HCT116 (cell line): ENCODE measurements at regions not wholly inside any gene's neighbourhood (a gene's known extent, or its start where the extent isn't known, plus 50 kb on each side); places are given as distances from the start of the nearest gene placed in this dataset.

Source experiments
- ATAC-seq: fragments of 200-7000 bp; cut with Tn5 transposase; 2 replicates; pipeline ENCODE4 v1.9.1; 2020; ENCODE audit warnings: mild to moderate bottlenecking, moderate library complexity
- BruUV-seq: library from RNA; stranded (reverse); fragments of 400-500 nt; replicated peaks from 2 replicates; lab custom pipeline; 2021; lab: Mats Ljungman, UMichigan
- CTCF ChIA-PET: fragments of 300-600 bp; sonication (Branson Sonifier 250); formaldehyde crosslinking; loops from one replicate; lab custom pipeline; 2021; ENCODE audit warnings: antibody characterized with exemption; lab: Charles Lee
- POLR2A ChIA-PET: fragments of 300-600, 350-600 bp; sonication (Branson Sonifier 250); formaldehyde crosslinking; loops from one replicate; lab custom pipeline; 2021; ENCODE audit warnings: antibody characterized with exemption; lab: Charles Lee
- RAD21 ChIA-PET, 2 experiments: fragments of 300-600 bp; sonication (Branson Sonifier 250); formaldehyde crosslinking; loops; one replicate each; lab custom pipeline; 2023; ENCODE audit warnings: low total read pairs in 2 of 2; ENCODE audit not compliant: uncharacterized antibody in 2 of 2, unreplicated experiment in 2 of 2, low non-redundant PET in 1 of 2; lab: Charles Lee
- DNase-seq: peaks from one replicate; pipeline ENCODE4 v3.0.0-alpha.2; 2010; ENCODE audit warnings: low read depth, low spot score
- H2AFZ ChIP-seq: fragments of 200-600 bp; shearing (Covaris generic), sonication (generic); 2 replicates; pipeline ENCODE4 v1.6.1; 2017; ENCODE audit warnings: low read depth, mixed run types, mixed read lengths, antibody characterized with exemption, low read length; ENCODE audit not compliant: poor library complexity, severe bottlenecking
- H3K27ac ChIP-seq: 2 replicates; pipeline ENCODE4 v1.5.1; 2012; ENCODE audit warnings: low read depth, low read length
- H3K27me3 ChIP-seq: fragments of 200-600 bp; sonication (generic); 2 replicates; pipeline ENCODE4 v1.6.1; 2016; ENCODE audit warnings: mixed run types, low read length, mixed read lengths; ENCODE audit not compliant: insufficient read depth
- H3K36me3 ChIP-seq, 2 experiments: fragments of 200-500 bp in 1 of 2; fragments of 200-600 bp in 1 of 2; sonication (Bioruptor generic) in 1 of 2; sonication (generic) in 1 of 2; 2 replicates each; pipeline versions ENCODE4 v1.5.1 to v1.6.1; 2014 to 2016; ENCODE audit warnings: low read length in 2 of 2, inconsistent platforms in 1 of 2, mixed read lengths in 1 of 2, mixed run types in 1 of 2; ENCODE audit not compliant: insufficient read depth in 2 of 2, control insufficient read depth in 1 of 2
- H3K4me1 ChIP-seq, 2 experiments: fragments of 200-600 bp in 1 of 2; sonication (generic) in 1 of 2; 2 replicates each; pipeline versions ENCODE4 v1.5.1 to v1.6.1; 2012 to 2017; ENCODE audit warnings: low read length in 2 of 2, inconsistent platforms in 1 of 2, mild to moderate bottlenecking in 1 of 2, mixed read lengths in 1 of 2, mixed run types in 1 of 2, moderate library complexity in 1 of 2; ENCODE audit not compliant: insufficient read depth in 2 of 2, control insufficient read depth in 1 of 2
- H3K4me2 ChIP-seq: fragments of 200-600 bp; sonication (generic); 2 replicates; pipeline ENCODE4 v1.6.1; 2017; ENCODE audit warnings: mixed run types, low read length, mixed read lengths
- H3K4me3 ChIP-seq, 2 experiments: fragments of 200-600 bp in 1 of 2; sonication (generic) in 1 of 2; replicated peaks in 1 of 2; 2 replicates each; pipeline ENCODE4 v1.5.1; 2011 to 2016; ENCODE audit warnings: low read length in 2 of 2, control low read depth in 1 of 2, low read depth in 1 of 2, mild to moderate bottlenecking in 1 of 2, mixed read lengths in 1 of 2, mixed run types in 1 of 2
- H3K79me2 ChIP-seq: fragments of 200-600 bp; sonication (generic); 2 replicates; pipeline ENCODE4 v1.6.1; 2017; ENCODE audit warnings: mild to moderate bottlenecking, mixed run types, low read length, moderate library complexity, mixed read lengths; ENCODE audit not compliant: insufficient read depth
- H3K9ac ChIP-seq: fragments of 200-600 bp; sonication (generic); 2 replicates; pipeline ENCODE4 v1.6.1; 2016; ENCODE audit warnings: low read length, mixed read lengths
- H3K9me2 ChIP-seq: fragments of 200-600 bp; sonication (generic), shearing (Covaris generic); 2 replicates; pipeline ENCODE4 v1.6.1; 2017; ENCODE audit warnings: mixed run types, mild to moderate bottlenecking, moderate library complexity; ENCODE audit not compliant: insufficient read depth
- H3K9me3 ChIP-seq, 2 experiments: fragments of 200-500 bp in 1 of 2; fragments of 200-600 bp in 1 of 2; sonication (Bioruptor generic) in 1 of 2; sonication (generic) in 1 of 2; 2 replicates each; pipeline ENCODE4 v1.6.1; 2014 to 2017; ENCODE audit warnings: low read length in 2 of 2, mixed read lengths in 2 of 2, inconsistent platforms in 1 of 2, low read depth in 1 of 2, mild to moderate bottlenecking in 1 of 2, mixed run types in 1 of 2, moderate library complexity in 1 of 2; ENCODE audit not compliant: control insufficient read depth in 1 of 2, insufficient read depth in 1 of 2
- H4K20me1 ChIP-seq: fragments of 200-600 bp; sonication (generic), shearing (Covaris generic); 2 replicates; pipeline ENCODE4 v1.6.1; 2017; ENCODE audit warnings: mixed run types, mild to moderate bottlenecking, moderate library complexity; ENCODE audit not compliant: insufficient read depth
- CBX3 ChIP-seq: IDR thresholded peaks from 2 replicates; pipeline ENCODE4 v1.6.1; 2012; ENCODE audit warnings: low read depth
- CEBPB ChIP-seq: IDR thresholded peaks from 2 replicates; pipeline ENCODE4 v1.6.1; 2012; ENCODE audit warnings: low read depth
- EGR1 ChIP-seq: IDR thresholded peaks from 2 replicates; pipeline ENCODE4 v1.6.1; 2012; ENCODE audit warnings: low read depth
- ELF1 ChIP-seq: IDR thresholded peaks from 2 replicates; pipeline ENCODE4 v1.6.1; 2012; ENCODE audit warnings: low read depth, borderline replicate concordance
- JUND ChIP-seq: IDR thresholded peaks from 2 replicates; pipeline ENCODE4 v1.6.1; 2012
- POLR2A ChIP-seq: IDR thresholded peaks from 2 replicates; pipeline ENCODE4 v1.7.0; 2011; ENCODE audit warnings: borderline replicate concordance; ENCODE audit not compliant: insufficient read depth, insufficient read length; ENCODE audit errors: extremely low read depth
- RAD21 ChIP-seq: IDR thresholded peaks from 2 replicates; pipeline ENCODE4 v1.6.1; 2012; ENCODE audit warnings: low read depth, mild to moderate bottlenecking
- REST ChIP-seq: IDR thresholded peaks from 2 replicates; pipeline ENCODE4 v1.6.1; 2012; ENCODE audit warnings: low read depth
- SP1 ChIP-seq: IDR thresholded peaks from 2 replicates; pipeline ENCODE4 v1.6.1; 2012; ENCODE audit warnings: low read depth
- SRF ChIP-seq: IDR thresholded peaks from 2 replicates; pipeline ENCODE4 v1.6.1; 2012; ENCODE audit warnings: low read depth
- TCF7L2 ChIP-seq: IDR thresholded peaks from 2 replicates; pipeline ENCODE4 v1.7.0; 2011; ENCODE audit warnings: borderline replicate concordance, inconsistent platforms; ENCODE audit not compliant: insufficient read depth, insufficient read length; ENCODE audit errors: extremely low read depth
- YY1 ChIP-seq: IDR thresholded peaks from 2 replicates; pipeline ENCODE4 v1.6.1; 2011; ENCODE audit warnings: low read length, low read depth, moderate library complexity, mild to moderate bottlenecking; ENCODE audit not compliant: insufficient replicate concordance; ENCODE audit errors: extremely low read depth
- ZBTB33 ChIP-seq: IDR thresholded peaks from 2 replicates; pipeline ENCODE4 v1.6.1; 2011; ENCODE audit warnings: mild to moderate bottlenecking, low read length, moderate library complexity; ENCODE audit not compliant: insufficient replicate concordance; ENCODE audit errors: extremely low read depth
- ZFX ChIP-seq: fragments of 450-650 bp; IDR thresholded peaks from 2 replicates; pipeline ENCODE4 v1.6.1; 2017
- intact Hi-C: fragments of 100-400 bp; cut with micrococcal nuclease; formaldehyde crosslinking; loops from 2 replicates; pipeline ENCODE4 v1.10.0; 2022
- TF ChIP-seq, protein P1 (sequence below): IDR thresholded peaks from 2 replicates; pipeline ENCODE4 v1.6.1; 2012

DNA sequence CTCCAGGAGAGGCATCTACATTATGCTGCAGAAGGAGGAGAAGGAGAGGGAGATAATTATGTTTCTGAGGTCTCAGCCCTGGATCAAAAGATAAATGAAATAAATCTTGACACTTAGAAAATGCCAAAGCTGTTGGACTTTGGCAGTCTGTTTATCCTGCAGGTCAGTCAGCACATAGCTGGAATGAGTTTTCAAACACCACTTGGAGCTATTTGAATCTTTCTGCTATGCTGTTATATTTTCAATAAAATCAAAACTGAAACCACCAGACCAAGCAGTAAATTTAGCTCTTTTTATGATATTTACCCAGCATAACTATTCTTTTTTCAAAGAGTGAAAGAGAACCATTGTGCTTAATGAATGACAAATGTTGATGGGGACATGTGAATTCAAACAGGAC, 505.1 kb upstream of the ITGA1 start:
- Histone ChIP-seq H3K27me3 (no peaks in the 10 kb centered on the region), H2AFZ (no peak overlapping the region), H3K4me3 (no peak overlapping the region), H4K20me1 (no peaks in the 10 kb centered on the region), H3K27ac (no peak overlapping the region), H3K9me3 (no peaks in the 10 kb centered on the region; a peak in 1 of 4 replicates), H3K4me1 (no peaks in the 10 kb centered on the region), H3K36me3 (no peaks in the 10 kb centered on the region), H3K9ac (no peak overlapping the region), H3K79me2 (no peaks in the 10 kb centered on the region), H3K9me2 (no peaks in the 10 kb centered on the region), H3K4me2 (no peak overlapping the region)
- ATAC-seq (no peak), DNase-seq (no peak)
- intact Hi-C loops = no loop called here
- RAD21 ChIA-PET = no interaction called here
- CTCF ChIA-PET = no interaction called here
- BruUV-seq = no TSS peak
- TF ChIP-seq JUND = no peak
- no peak for TF ChIP-seq SP1
- TF ChIP-seq ZBTB33 = no peak
- TF ChIP-seq SRF = no peak
- no peak for TF ChIP-seq ZFX
- no peak for TF ChIP-seq CBX3
- no peak for TF ChIP-seq EGR1
- no peak for TF ChIP-seq TCF7L2
- POLR2A ChIA-PET = no interaction called here

- ATAC-seq = no peak
- Histone ChIP-seq H3K4me1 (no peaks in the 10 kb centered on the region), H3K27ac (no peak overlapping the region), H3K9ac (no peak overlapping the region), H3K9me3 (no peaks in the 10 kb centered on the region; a peak in 1 of 4 replicates), H2AFZ (no peak overlapping the region), H3K4me3 (no peak overlapping the region), H3K9me2 (no peaks in the 10 kb centered on the region), H3K36me3 (no peaks in the 10 kb centered on the region), H3K79me2 (no peaks in the 10 kb centered on the region), H3K4me2 (no peak overlapping the region), H3K27me3 (no peaks in the 10 kb centered on the region), H4K20me1 (no peaks in the 10 kb centered on the region)
- RAD21 ChIA-PET = no interaction called here
- no TSS peak for BruUV-seq
- no peak for DNase-seq
- intact Hi-C loops = no loop called here
- CTCF ChIA-PET = no interaction called here
- POLR2A ChIA-PET = no interaction called here
- TF ChIP-seq TCF7L2 (no peak), REST (no peak), YY1 (no peak), RAD21 (no peak), CEBPB (no peak), SP1 (no peak), SRF (no peak), ELF1 (no peak), POLR2A (no peak)
- TF ChIP-seq, protein P1, sequence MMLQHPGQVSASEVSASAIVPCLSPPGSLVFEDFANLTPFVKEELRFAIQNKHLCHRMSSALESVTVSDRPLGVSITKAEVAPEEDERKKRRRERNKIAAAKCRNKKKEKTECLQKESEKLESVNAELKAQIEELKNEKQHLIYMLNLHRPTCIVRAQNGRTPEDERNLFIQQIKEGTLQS = no peak
Observed at GRCh38 chr5:52283221-52283620, 504.5 kb upstream of the ITGA1 start.
